Astrocyte of the cerebellum (primary cell): ENCODE measurements at regions not wholly inside any gene's neighbourhood (a gene's known extent, or its start where the extent isn't known, plus 50 kb on each side); places are given as distances from the start of the nearest gene placed in this dataset.

Source experiments
- DNase-seq: peaks from one replicate; pipeline ENCODE4 v3.0.0-alpha.2; 2011; ENCODE audit warnings: low read depth
- H3K4me3 ChIP-seq: 2 replicates; pipeline ENCODE4 v1.5.1; 2011; ENCODE audit warnings: mild to moderate bottlenecking, low read depth, low read length, moderate library complexity
- CTCF ChIP-seq: IDR thresholded peaks from 2 replicates; pipeline ENCODE4 v1.5.1; 2012; ENCODE audit warnings: low read length, low read depth, moderate library complexity, mild to moderate bottlenecking; ENCODE audit errors: missing control alignments
- in situ Hi-C: cut with HindIII; loops from 2 replicates; pipeline ENCODE4 v1.10.0; 2017; ENCODE audit warnings: low sequenced_read_pairs

DNA sequence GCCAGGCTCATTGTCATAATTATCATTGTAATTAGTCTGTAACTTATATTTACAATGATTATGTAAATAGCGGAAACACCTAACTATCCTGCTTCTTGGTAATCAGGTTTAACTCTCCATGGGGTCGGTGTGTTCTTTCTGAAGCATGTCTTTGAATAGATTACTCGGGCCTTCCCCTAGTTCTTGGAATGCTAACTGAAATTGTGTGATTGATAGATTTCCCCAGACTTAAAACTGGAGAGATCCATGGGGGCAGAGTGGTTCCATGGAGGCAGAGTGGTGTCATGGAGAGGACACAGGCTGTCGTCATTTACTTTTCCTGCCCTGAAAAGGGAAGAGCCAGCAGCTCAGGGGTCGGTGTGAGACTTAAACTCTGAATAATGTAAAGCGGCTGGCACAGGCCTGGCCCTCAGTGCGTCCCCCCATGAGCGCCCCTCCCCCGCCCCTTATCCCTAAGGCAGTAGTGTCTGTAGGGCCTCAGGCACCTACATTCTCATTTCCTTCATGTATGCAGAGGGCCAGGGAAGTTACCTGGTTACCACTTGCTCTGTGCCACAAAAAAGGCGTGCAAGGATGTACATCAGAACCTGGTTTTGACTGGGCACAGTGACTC is 225.1 kb downstream of the TM9SF2 start:
- in situ Hi-C loops: no loop called here
- no peak overlapping the region for H3K4me3 ChIP-seq

GRCh38 chr13:99725644-99726043 is 224.4 kb downstream of the TM9SF2 start:
- no peak for DNase-seq
- H3K4me3 ChIP-seq: no peak overlapping the region
- no peak for TF ChIP-seq CTCF
- in situ Hi-C loops: no loop called here

More for the DNA sequence above, 225.1 kb downstream of the TM9SF2 start:
- no peak for DNase-seq
- TF ChIP-seq CTCF: no peak

DNA sequence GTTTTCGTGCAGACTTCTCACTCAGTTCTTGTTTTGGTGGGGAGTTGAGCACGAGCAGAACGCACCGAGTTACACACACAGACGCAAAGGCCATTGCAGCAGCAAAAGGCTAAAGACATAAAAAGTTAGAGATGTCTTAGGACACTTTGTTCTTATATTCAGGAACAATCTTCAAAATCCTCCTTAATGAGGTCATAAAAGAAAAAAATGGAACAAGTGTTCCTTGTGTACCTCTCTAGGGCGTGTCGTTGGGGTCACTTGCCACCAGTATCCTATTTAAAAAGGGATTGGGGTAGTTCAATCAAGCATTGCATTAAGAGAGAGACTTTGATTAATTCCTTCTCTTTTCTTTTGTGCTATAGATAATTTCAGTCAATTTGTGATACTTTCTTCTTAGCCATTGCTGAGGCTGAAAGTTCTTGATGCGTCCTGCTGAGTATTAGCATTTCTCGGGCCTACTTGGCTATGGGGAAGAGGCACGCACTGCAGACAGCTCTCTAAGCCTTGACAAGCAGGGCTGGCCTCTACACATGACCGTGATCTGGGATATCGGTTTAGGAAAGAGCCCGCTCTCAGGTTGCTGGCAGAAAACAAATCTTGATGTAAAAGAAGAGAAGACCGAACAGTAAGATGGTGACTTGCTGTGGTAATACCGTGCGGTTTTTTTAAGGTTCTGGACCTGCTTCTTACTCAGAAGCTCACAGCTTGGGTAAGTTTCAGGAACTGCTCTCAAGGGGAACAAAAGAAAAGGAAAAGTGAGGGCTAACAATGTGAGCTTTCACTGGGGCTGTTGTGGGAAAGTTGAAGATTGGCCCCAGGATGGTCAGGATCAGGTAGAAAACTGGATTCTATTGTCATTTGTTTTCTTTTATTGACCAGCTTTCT is 223.6 kb downstream of the TM9SF2 start:
- in situ Hi-C loops: no loop called here
- no peak overlapping the region for H3K4me3 ChIP-seq
- TF ChIP-seq CTCF: no peak
- DNase-seq: no peak

DNA sequence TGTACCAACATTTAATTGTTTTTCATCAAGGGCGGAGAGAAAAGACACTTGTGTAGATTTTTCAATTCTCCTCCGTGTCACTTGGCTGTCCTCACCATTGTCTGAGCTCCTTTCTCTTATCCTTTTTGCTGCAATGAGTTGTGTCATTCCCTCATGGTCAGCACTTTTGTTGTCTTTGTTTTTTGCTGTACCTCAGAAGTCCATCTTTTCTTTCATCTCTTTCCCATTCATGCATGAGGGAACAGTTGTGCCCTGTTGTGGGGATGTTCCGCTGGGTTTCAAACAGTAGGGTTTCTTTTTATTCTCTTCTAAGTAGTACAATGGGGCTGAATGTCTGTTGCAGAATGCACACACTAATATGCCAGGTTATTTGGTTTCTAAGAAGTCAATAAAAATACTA is 222.6 kb downstream of the TM9SF2 start:
- H3K4me3 ChIP-seq: no peak overlapping the region
- no peak for TF ChIP-seq CTCF
- DNase-seq: no peak
- in situ Hi-C loops: no loop called here

- no peak for TF ChIP-seq CTCF
- no peak overlapping the region for H3K4me3 ChIP-seq
- in situ Hi-C loops: no loop called here
- DNase-seq: no peak
These were observed 221.7 kb downstream of the TM9SF2 start for GRCh38 chr13:99722931-99723330.

DNA sequence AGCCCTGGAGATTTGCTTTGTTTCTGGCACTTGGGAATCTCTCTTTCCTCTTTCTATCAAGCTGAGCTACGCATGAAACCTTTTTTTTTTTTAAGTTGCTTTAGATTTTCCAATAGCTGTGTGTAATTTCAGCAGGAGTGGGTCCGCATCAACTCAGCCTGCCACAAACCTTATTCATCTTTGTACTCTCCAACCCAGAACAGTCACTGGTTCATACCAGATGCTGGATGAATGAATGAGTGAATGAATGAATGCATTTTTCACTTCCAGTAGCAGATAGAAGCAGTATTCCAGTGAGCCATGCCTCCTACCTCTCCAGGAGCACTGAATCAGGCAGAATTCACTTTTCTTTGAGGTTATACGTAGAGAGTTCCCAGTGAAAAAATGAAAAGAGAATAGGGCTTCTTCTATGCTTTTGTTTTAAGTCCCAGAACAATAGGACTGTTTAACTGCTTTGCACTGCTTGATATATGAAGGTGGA is 221.1 kb downstream of the TM9SF2 start:
- DNase-seq: no peak
- in situ Hi-C loops: no loop called here
- H3K4me3 ChIP-seq: no peak overlapping the region
- no peak for TF ChIP-seq CTCF
